Right lung (tissue), 2 donors: ENCODE measurements at regions not wholly inside any gene's neighbourhood (a gene's known extent, or its start where the extent isn't known, plus 50 kb on each side); places are given as distances from the start of the nearest gene placed in this dataset.

Experiments
- DNase-seq, 2 donors: peaks; one replicate each; pipeline ENCODE4 v3.0.0-alpha.2; 2013

DNA sequence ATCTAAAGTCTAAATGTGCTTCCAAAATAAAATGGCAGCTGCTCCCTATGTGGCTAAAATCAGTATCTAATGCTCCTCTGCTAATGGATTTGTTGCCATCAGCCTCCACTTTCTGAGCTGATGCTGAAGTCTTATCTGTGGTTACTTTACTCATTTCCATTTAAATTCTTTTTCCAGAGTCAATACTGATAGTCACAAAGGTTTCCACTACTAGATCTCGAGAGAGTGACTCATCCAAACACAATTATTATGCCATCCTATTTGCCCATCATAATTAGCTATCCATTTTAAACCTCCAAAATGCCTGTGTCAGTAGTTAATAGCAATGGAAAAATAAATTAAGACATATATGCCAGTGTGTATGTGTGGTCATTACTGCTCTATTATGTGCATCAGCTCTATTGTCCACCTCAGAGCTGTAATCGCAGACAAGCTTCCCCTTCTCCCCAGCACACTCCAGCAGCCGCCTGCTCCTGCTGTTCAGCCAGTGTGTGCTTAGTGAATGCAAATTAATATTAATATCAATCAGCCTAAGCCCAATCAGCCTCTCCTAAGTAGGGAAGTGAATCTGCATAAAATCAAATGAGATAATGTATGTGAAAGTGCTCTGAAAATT lies 199.8 kb upstream of the ZIC3 start:
- no peak for DNase-seq

DNA sequence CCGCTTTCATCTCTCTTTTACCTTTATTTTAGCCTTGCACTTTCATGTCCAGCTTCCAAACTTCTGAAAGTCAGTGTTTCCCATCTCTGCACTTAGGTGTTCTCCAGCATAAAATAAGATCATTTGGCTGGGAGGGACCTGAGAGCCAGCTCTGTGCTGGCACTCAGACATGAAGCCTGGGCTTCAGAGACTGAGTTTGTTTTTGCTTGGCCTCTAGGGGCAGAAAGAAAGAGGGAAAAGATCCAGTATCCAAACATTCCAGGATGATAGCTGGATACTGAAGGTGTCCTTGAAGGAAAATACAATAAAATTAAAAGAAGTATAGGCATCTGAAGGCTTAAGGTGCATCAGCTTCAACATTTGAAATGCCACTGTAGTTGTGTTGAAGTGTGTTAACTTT lies 202.4 kb upstream of the ZIC3 start:
- no peak for DNase-seq

DNA sequence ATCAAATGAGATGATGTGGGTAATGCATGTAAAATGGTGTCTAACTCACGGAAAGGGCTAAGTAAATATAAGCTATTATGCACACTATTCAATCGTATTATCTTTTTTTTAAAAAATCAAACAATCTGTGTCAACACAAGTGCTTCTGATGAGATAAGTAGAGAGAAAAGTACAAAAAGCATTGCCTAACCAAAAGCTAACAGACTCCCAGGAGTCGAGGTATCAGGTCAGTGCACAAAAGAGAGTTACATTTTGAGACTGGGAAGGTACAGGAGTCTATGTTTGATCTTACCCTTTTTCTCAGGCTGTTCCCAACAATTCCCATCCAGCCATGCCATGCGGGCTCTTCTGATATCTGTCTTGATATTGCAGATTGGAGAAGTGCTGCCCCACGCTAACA lies 203.3 kb upstream of the ZIC3 start:
- DNase-seq: no peak

DNA sequence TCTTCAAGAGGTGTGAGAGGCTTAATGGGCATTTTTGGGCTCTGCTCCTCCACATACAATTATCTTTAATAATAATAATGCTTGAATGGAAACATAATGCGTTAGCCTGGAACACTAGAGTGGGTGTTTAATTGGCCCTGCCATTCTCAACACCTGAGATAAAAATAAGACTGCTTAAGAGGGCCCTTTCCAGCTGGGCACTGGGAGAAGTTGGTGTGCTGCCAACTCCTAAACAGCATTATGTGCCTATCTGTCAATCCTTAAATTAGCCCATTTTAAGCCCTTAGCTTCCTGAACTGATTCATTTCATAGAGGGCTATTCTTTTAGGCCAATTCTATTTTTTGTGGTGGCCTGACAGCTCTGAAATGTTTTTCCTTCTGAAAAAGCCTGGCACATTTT lies 211.1 kb upstream of the ZIC3 start:
- DNase-seq: no peak

DNA sequence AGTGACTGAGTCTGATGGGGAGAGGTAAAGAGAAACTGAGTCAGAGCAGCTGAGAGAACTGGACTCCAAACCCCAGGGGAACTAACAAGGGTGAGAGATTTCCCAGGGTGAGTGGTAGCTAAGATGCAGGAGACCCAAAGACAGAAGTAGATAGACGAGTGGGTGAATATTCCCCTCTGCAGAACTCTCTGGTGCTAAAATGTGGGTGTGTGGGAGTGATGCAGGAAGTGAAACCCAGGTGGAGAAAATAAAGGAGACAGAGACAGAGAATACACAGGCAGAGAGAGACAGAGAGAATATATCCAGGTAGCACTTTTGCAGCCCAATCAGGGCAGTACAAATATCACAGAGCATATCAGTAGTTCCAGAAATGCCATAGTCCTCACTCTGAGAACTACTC lies 212.5 kb upstream of the ZIC3 start:
- DNase-seq: no peak

DNA sequence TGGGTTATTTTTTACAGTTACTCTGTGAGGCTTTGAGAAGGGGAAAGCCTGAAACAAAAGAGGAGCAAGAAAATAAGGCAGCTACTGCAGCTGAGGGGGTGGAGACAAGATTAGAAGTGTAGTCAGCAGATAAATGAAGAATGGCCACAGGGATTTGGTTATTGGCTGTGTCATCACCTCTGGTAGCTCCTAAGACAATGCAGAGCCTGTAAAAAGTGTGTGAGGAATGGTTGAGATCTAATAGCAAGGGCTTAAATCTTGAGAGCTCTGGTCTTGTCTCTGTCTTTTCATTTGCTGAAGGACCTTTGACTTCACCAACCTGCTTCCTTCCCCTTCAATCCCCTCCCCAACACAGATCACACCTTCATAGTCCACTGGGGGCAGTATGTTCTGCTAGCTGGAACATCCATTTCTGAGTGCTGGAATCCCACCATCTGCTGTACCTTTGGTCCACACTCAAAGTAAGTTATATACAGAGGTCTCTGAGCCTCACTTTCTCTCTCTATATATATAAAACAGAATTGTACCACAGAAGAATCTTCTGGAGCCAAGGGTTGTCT lies 213.7 kb upstream of the ZIC3 start:
- DNase-seq: no peak

DNA sequence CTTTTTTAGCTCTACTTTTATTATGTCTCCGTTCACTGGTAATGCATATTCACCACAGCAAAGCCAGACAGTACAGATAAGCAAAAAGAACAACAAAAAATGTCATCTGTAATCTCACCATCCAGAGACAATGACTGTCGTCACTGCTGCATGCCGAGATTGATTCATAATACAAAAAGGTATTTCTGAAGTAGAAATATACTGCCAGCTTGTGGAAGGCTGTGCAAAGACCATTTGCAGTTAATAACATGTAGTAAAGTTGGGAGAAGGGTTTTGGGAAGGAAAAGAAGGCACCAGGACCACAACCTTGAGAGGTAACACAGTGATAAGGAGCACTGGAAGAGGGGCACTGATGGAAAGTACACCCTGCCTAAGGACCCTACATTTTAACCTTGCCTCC lies 223.0 kb upstream of the ZIC3 start:
- no peak for DNase-seq

DNA sequence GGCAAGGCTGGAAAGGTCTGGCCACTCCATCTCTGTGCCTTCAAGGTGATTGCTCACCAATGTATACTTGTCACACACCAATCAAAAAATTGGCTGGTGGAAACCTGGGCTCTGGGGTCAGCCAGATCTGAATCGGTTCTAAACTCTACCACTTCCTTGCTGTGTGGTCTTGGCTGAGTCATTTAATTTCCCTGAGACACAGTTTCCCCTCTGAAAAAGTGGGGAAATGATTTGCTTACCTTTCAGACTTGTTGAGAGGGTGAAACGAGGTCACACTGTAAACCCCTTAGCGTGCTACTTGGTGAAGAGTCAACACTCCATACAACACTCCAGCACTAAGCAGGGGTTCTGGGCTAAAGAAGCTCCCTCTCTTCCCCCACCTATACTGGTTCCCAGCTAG lies 252.3 kb upstream of the ZIC3 start:
- DNase-seq: no peak

DNA sequence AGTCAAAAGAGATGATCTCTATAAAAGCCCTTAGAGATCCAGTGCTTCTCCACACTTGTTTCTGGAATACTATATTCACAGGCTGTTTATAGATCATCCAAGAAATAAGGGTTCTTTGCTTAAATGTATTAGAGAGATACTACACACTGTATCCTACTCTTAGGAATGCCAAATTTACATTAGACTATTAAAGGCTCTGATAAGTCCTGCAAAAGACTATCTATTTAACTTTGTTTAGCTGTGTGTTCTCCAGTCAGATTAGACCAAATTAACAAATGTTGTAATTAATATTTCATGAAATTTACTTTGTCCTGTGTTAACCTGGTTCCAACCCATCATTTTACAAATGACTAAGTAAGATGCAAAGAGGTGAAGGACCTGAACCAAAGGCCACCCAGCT lies 260.5 kb upstream of the ZIC3 start:
- no peak for DNase-seq

DNA sequence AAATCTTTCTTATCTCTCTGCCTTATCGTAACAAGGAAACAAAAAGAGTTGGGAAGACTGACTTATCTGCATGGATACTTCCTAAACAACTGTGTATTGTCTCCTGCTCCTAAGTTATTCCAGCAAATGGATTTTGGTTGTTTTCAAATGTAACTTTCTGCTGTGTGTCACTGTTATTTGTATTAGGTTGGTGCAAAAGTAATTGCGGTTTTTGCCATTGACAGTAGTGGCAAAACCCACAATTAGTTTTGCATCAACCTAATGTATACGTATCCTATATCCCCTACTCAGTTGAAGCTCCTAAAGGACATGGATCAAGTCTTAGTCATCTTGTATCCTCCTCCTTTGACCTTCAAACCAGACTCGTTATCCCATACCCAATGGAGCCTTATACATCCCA lies 263.4 kb upstream of the GPR101 start:
- DNase-seq: no peak

DNA sequence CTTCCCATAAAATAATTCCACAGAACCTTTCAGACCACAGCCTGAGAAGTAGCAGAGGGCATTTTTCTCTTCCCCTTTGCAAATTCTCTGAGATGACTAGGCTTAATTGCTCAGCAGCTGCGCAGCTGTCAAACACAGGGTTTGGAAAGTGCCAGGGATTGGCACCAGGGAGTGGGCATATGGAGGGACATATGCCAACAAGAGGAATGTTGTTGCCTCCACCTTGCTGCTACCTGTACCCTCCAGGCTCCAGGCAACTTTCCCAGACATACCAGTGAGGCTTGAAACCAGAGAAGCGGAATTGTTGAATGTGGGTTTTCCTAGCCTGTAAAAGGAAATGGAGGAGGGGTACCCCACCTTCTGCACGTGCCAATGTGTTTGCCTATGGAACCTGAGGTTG lies 256.2 kb upstream of the GPR101 start:
- no peak for DNase-seq

DNA sequence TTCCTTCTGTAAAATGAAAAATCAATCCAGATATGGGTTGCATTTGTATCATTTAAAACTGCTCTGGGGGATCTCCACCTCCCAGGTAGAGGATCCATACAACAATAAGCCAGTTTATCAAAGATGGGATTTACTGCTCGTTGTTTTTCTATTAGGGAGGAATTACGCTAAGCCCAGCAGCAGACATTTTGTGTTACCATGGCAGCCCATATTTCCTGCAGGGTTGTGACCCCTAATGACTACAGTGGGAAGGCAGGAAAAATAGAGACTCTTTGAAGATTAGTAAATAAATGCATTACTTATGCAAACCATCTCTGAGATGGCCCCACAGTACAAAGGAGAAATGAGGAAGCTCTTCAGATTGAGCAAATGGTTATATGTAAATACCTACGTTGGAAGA lies 253.4 kb upstream of the GPR101 start:
- no peak for DNase-seq

DNA sequence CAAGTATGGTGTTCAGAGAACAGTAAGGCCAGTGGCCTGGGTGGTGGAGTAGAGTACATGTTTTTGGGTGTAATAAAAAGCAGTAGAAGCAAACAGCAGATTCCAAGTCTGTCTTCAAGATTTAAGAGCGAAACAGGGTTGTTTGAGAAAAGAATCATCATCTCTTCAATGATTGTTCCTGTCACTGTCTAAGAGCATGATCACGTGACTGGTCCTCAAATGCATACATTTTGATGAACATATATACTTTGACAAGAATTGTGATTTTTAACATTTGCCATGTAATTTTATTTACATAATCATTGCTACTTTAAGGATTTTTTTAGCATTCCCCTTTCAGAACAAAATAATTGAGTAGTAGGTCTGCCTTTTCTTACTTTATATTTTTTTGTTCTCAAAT lies 252.6 kb upstream of the GPR101 start:
- no peak for DNase-seq

DNA sequence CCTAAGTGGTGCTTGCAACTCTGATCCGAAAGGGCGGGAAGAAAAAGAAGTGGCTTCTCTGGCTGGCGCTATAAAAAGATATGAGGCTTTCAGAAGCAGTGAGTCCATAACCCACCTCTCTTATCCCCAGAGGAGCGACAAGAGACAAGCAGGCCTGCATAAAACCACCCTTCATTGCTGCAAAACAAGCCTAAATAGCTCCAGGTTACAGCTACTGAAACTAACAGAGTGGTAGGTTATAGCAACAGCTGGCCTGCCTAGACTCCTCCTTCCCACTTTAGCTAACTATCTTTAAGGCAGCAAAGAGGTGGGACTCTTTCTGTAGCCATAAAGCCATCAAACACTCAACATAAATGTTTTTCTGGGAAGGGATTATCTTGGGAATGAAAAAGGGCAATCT lies 245.0 kb upstream of the GPR101 start:
- DNase-seq: no peak

DNA sequence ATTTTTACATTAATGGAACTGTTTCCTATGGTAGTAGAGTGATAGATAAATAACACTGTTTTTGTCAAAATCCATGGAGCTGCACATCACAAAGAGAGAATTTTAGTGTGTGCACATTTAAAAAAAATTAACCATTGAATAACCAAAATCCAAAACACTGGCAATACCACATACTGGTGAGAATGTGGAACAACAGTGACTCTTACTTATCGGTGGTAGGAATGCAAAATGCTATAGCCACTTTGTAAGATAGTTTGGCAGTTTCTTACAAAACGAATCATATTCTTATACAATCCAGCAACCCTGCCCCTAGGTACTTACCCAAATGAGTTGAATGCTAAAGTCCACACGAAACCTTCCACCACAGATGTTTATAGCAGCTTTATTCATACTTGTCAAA lies 229.6 kb upstream of the GPR101 start:
- DNase-seq: no peak

DNA sequence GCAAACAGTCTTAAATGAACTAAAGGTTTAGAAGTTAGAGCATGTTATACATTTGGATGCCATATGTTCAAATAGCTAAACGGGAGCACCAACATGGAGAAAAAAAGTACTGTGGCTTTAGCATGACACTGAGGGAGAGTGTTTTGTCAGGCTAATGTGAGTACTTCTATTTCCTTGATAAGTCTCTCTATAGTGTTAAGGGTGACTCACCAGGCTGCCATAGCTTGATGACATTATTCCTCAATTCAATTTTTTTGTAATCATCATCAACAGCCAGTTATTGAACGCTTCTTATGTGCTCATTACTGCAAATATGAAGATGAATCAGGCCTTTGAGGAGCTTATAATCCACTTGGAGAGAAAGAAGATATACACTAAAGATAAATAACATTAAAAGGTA lies 211.4 kb upstream of the GPR101 start:
- DNase-seq: no peak

DNA sequence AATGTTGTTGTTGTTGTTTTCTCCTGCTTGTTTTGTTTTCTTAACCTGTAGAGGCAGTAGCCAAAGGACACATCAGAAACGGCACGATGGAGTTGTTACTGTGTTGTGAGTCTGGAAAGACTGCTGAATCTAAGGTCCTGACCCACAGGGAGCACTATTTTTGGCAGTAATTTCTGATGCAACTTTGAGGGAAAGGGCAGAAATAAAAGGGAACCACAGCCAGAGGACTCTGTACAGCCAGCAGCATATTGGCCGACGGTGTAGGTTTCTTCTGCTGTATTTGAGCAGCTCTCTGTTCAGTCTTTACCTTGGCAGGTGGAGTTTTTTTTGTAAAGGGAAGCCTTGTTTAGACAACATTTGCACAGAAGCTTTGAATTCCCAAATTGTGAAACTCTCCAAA lies 203.0 kb upstream of the GPR101 start:
- DNase-seq: no peak

DNA sequence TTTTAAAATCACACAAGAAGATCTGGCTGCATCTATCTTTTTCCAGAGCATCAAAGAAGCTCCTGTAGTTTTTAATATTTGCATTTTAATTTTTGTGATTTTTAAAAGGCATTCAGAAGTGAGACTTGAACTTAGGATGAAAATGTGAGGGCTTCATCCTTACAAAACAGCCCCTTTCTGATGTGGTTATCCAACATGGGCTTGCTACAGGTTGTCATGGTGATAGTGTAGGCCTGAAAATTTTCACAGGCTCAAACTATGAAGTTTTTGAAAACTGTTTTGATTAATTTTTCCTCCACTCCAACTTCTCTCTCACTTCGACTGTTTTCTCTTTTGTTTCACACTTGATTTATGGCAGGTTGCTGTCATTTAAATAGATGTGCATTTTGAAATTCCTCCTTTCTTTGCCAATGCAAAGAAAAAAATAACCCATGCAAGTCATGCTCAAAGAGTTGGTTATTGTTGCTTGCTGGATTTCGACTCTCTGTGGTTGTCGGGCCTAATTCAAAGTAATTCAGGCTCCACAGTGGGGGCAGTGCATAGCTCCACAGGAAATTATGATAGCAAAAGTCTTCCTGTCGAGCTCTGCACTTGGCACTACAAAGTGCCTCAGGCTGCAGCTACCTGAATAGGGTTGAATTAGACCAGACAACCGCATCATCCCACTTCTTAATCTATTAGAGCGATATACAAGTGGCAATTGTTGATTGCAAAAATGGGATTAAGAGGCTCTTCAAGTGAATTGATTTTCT lies 201.0 kb upstream of the GPR101 start:
- DNase-seq: no peak

DNA sequence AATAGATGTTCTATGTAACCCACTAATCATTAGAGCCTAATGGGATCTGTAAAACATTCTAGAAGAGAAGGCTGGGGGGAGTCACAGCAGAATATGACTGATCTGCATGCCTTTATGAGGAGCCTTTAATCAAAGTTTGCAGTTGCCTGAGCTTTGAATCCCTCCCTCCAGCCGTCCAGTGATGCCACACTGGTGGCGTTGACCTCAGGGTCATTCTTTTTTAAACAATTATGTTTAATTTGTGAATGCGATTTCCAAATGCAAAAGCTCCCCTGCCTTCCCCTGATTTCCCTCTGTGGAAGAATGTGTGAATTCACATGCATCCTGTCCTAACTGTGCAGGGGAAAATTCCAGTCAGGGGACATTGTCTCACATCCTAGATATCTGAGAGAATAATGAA lies 199.7 kb upstream of the GPR101 start:
- DNase-seq: no peak

DNA sequence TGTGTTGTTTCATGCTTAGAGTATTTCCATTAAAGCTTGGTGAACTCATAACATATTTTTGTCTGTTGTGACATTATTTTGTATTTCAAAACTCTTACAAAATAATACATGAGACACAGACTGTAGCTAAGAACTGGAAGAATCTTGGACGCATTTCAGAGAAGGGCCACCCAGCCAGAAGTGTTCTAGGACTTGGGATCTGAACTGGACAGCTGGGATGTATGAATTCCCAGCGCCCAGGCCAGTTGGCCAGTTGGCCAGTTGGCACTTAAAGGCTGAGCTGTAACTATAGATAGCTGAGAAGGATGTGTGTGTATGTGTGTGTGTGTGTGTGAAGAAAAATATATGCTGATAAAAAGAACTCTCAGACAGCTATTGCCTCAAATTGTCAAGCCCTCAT lies 193.4 kb upstream of the GPR101 start:
- DNase-seq: peak; percentile 84 to 89

DNA sequence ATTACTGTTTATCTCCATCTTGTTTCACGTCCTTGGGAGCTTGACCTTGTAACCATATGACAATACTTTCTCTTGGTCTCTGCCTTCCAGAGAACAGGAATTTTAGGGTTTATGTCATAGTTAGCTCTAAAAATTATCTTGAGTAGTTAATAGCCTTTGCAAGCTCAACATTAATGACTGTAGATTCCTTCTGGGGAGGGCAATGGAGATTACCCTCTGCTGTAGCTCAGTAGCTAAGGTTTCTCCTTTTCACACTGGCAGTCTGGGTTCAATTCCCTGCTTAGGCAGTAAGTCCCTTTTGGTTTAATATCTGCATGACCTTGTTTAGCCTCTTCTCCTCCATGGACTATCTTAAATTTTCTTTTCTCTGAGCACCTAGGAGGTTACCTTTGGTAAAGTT lies 181.7 kb upstream of the GPR101 start:
- DNase-seq: no peak

DNA sequence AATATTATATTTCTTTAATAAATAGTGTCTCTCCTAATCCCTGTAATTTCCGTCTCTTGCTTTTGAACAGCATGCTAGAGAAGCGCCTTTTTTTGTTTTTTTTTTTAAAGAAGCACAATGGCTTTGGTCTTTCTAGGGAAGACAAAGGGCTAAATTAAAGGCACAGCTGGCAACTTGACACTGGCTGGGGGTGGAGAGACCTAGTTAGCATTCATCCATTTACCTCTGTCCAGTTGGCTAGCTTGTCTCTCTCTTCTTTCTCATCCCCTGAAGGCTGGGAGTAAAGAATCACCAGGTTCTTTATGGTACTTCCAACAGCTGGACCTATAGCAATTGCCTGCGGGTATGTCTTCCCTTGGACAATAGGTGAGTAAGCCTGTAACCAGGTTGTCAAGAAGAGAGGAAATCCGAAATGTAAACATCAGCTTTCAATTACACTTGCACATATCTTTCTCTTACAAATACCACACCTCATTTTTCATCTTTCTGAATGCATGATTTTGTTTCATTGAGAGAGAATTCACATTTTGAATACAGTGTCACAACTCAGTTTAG lies 178.4 kb upstream of the GPR101 start:
- DNase-seq: no peak

DNA sequence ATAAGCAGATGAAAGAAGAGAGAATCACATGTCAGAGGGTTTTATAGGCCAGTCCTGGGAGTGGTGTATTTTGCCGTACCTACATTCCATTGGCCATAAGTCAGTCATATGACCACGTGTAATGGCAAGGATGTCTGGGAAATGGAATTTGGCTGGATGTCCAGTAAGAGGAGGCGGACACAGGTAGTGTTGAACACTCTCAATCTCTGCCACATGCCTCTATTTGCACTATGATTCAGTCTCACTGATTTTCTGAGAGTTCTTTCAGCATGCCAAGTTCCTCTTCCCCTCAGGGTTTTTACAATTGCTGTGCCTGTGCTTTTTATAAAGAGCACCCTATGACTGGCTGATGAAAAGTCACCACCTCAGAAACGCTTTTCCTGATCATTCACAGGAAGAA lies 164.2 kb upstream of the GPR101 start:
- no peak for DNase-seq

DNA sequence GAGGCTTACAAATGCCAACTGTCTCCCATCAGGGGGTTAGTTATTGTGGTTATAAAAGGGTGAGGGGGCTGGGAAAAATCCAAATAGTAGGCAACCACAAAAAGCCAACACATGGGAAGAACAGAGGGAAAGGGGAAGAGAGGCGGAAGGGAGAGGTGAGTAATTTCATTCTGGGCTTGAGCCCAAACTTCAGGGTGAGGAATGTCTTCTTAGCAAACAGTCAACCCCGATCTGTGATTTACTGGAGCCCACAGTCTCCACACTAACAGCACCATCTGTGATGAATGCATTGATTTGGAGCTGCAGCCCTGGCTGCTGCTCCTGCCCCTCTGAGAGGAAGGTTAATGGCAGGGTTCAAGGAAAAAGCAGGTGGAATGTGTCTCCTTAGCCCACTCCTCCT lies 162.2 kb upstream of the GPR101 start:
- DNase-seq: no peak
